ENCODE measurements at regions not wholly inside any gene's neighbourhood (a gene's known extent, or its start where the extent isn't known, plus 50 kb on each side); places are given as distances from the start of the nearest gene placed in this dataset.

- no peak for DNase-seq
These were observed 113.1 kb downstream of the ICOS start for GRCh38 chr2:204049635-204050034.

GRCh38 chr2:204050681-204051080, 114.1 kb downstream of the ICOS start:
- no peak for DNase-seq

GRCh38 chr2:204051476-204051875, 114.9 kb downstream of the ICOS start:
- DNase-seq, result no peak

GRCh38 chr2:204051984-204052556, 115.5 kb downstream of the ICOS start:
- no peak for DNase-seq

GRCh38 chr2:204059016-204059415, 122.5 kb downstream of the ICOS start:
- DNase-seq, result no peak

GRCh38 chr2:204060841-204061240, 124.3 kb downstream of the ICOS start:
- DNase-seq, result no peak

GRCh38 chr2:204061241-204061640, 124.7 kb downstream of the ICOS start:
- no peak for DNase-seq

- no peak for DNase-seq
These were observed 127.6 kb downstream of the ICOS start for GRCh38 chr2:204064119-204064518.

- DNase-seq, result no peak
These were observed 129.0 kb downstream of the ICOS start for GRCh38 chr2:204065566-204065965.

- DNase-seq, result no peak
These were observed 129.5 kb downstream of the ICOS start for GRCh38 chr2:204066051-204066450.

- DNase-seq, result no peak
These were observed 133.2 kb downstream of the ICOS start for GRCh38 chr2:204069804-204070203.

- peak; percentile 16 for DNase-seq
These were observed 136.1 kb downstream of the ICOS start for GRCh38 chr2:204072443-204073324.

GRCh38 chr2:204074456-204074855, 137.9 kb downstream of the ICOS start:
- no peak for DNase-seq

- DNase-seq, result no peak
These were observed 141.6 kb downstream of the ICOS start for GRCh38 chr2:204078003-204078698.

- DNase-seq, result no peak
These were observed 145.2 kb downstream of the ICOS start for GRCh38 chr2:204081487-204082425.

- DNase-seq, result no peak
These were observed 149.6 kb downstream of the ICOS start for GRCh38 chr2:204086167-204086566.

GRCh38 chr2:204089105-204089504, 152.5 kb downstream of the ICOS start:
- DNase-seq, result no peak

- DNase-seq, result no peak
These were observed 153.0 kb downstream of the ICOS start for GRCh38 chr2:204089574-204089973.

GRCh38 chr2:204090021-204090420, 153.5 kb downstream of the ICOS start:
- no peak for DNase-seq

GRCh38 chr2:204104811-204105210, 168.2 kb downstream of the ICOS start:
- DNase-seq, result no peak

- peak; percentile 10 for DNase-seq
These were observed 171.8 kb downstream of the ICOS start for GRCh38 chr2:204108330-204108751.

GRCh38 chr2:204108781-204109295, 172.3 kb downstream of the ICOS start:
- no peak for DNase-seq

All from EL (cell line).